ENCODE measurements at regions not wholly inside any gene's neighbourhood (a gene's known extent, or its start where the extent isn't known, plus 50 kb on each side); places are given as distances from the start of the nearest gene placed in this dataset.

DNA sequence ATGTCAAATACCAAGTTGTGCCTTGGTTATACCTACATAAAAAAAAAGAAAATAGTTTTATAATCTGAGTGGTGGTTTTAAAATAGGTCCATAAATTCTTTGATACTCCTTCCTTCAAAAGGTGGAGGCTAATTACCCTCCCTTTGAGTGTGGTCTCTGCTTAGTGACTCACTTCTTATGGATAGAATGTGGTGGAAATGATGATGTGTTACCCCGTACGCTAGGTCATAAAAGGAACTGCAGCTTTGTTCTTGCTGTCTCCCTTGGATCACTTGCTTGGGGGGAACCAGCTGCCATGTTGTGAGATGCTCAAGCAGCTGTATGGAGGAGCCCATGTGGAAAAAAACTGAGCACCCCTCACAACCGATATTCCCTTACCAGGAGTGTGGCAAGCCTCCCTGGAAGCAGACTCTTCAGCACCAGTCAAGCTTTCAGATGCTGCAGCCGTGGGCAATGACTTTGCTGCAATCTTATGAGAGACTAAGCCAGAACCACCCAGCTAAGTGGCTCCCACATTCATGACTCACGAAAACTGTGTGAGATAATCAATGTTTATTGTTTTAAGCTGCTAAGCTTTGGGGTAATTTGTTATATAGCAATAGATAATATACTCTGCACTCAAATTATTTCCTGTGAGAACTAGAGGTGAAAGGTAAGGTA lies 195.0 kb upstream of the GATB start:
- peak overlapping the region; percentile 82 for H3K27ac ChIP-seq (ENCODE audit: low read depth, low read length, severe bottlenecking)
- no peaks in the 10 kb centered on the region for H3K9me3 ChIP-seq (ENCODE audit: control insufficient read depth, low read length)
- no peak overlapping the region for H3K4me3 ChIP-seq (ENCODE audit: extremely low read depth, insufficient read depth, low read length, poor library complexity, severe bottlenecking)
- WGBS, 2 experiments (ENCODE audit: insufficient coverage in 2 of 2): 94 to 100% methylated on average over 2 of the region's 5 CpGs
- no peaks in the 10 kb centered on the region for H3K36me3 ChIP-seq (ENCODE audit: control insufficient read depth, insufficient read depth, low read length)
- peaks cover 12% of the 10 kb centered on the region for H3K4me1 ChIP-seq (ENCODE audit: control insufficient read depth, insufficient read depth, low read length, poor library complexity, severe bottlenecking)

DNA sequence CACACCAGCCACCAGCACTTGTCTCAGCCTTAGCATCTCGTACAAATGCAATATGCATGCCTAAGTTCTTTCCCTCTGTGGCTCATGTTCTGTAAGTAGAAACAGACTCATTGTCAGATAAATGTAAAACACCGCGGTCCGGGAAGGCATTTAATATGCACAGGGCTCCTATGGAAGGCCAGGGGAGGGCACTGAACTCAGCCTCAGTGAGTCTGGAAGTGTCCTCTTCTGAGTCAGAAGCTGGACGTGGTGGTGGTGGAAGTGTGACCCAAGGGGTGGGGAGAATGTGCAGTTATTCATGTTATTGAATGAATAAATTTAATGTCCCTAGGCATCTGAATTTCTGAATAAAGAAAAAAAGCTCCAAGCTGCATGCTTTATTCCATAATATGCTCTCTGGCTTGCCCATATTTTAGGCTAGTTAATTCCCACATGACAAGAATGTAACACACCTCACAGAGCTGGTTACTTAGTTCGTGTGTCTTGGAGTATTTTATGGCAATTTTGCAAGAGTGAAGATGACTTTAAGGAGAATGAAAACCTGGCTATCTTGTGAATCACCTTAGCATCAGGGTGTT lies 193.1 kb upstream of the GATB start:
- H3K36me3 ChIP-seq (ENCODE audit: control insufficient read depth, insufficient read depth, low read length): no peaks in the 10 kb centered on the region
- 88 to 96% methylated on average over 3 to 5 of the region's 6 CpGs for WGBS, 2 experiments (ENCODE audit: insufficient coverage in 2 of 2)
- no peaks in the 10 kb centered on the region for H3K9me3 ChIP-seq (ENCODE audit: control insufficient read depth, low read length)
- no peak overlapping the region for H3K4me3 ChIP-seq (ENCODE audit: extremely low read depth, insufficient read depth, low read length, poor library complexity, severe bottlenecking)
- H3K4me1 ChIP-seq (ENCODE audit: control insufficient read depth, insufficient read depth, low read length, poor library complexity, severe bottlenecking): peaks cover 12% of the 10 kb centered on the region
- no peak overlapping the region for H3K27ac ChIP-seq (ENCODE audit: low read depth, low read length, severe bottlenecking)

DNA sequence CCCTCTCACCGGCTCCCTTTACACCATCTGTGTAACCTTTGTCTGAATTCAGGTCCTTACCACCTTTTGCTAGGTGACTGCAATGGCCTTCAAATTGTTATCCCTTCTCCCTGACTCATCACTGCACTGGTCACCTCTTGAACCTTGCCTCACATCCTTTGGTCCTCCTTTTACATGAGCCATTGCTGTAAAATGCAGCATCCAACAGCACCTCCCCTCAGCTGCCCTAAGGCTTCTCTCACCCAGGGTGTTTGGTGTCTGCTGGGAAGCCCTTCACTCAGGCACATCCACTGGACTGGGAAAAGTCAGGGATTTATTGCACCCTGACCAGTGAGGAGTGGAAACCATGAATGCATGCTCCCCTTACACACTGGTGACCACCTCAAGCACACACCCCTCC lies 192.5 kb upstream of the GATB start:
- no peak overlapping the region for H3K4me3 ChIP-seq (ENCODE audit: extremely low read depth, insufficient read depth, low read length, poor library complexity, severe bottlenecking)
- WGBS, 2 experiments (ENCODE audit: insufficient coverage in 2 of 2): 93 to 100% methylated on average over 1 of the region's 1 CpG

DNA sequence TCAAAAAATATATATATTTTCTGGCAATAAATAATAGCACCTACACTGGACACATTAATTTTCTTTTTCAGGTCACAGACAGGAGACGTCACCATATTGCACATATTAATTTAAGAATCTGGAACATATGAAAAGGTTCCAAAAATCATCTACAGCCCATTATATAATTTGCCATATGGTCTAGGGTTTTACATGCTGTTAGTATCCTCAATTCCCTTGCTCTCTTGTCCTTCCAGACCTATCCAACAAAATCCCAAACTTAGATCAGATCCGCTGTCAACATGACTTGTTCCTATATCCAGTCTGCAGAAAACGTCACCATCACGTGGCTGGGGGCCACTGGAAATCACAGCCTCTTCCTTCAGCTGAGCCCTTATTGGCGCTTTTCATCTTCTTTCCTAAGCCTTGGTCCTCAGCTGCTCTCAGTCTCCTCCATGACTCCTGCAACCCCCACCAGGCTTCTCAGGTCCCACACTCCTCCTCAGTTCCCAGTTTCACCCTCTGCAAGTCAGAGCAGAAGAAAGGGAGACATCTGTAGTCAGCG lies 192.0 kb upstream of the GATB start:
- Histone ChIP-seq H3K4me3 (ENCODE audit: extremely low read depth, insufficient read depth, low read length, poor library complexity, severe bottlenecking) (no peak overlapping the region), H3K4me1 (ENCODE audit: control insufficient read depth, insufficient read depth, low read length, poor library complexity, severe bottlenecking) (peaks cover 12% of the 10 kb centered on the region), H3K36me3 (ENCODE audit: control insufficient read depth, insufficient read depth, low read length) (no peaks in the 10 kb centered on the region), H3K27ac (ENCODE audit: low read depth, low read length, severe bottlenecking) (no peak overlapping the region), H3K9me3 (ENCODE audit: control insufficient read depth, low read length) (no peaks in the 10 kb centered on the region)
- WGBS, 2 experiments (ENCODE audit: insufficient coverage in 2 of 2): 91 to 94% methylated on average over 5 of the region's 6 CpGs

More for the DNA sequence above, 192.5 kb upstream of the GATB start:
- Histone ChIP-seq H3K4me1 (ENCODE audit: control insufficient read depth, insufficient read depth, low read length, poor library complexity, severe bottlenecking) (peaks cover 12% of the 10 kb centered on the region), H3K9me3 (ENCODE audit: control insufficient read depth, low read length) (no peaks in the 10 kb centered on the region), H3K27ac (ENCODE audit: low read depth, low read length, severe bottlenecking) (no peak overlapping the region), H3K36me3 (ENCODE audit: control insufficient read depth, insufficient read depth, low read length) (no peaks in the 10 kb centered on the region)

DNA sequence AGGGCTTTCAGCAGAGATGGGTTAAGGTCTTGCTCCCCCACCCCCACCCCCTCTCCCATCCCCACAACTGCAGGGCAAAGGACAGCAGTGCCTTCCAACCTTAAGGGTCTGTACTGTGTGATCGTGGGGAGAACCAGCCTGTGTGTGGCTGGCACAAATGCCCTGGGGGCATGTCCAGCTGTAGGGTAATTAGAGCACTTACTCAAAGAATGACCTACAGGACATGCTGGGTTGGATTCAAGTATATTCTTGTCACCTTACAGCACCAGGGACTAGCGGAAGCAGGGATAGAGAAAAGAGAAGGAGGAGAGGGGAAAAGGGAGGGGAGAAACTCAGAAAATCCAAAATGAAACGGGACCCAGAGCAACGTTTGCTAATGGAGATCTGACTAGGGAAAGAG lies 191.3 kb upstream of the GATB start:
- 70 to 76% methylated on average over 3 of the region's 4 CpGs for WGBS, 2 experiments (ENCODE audit: insufficient coverage in 2 of 2)
- Histone ChIP-seq H3K36me3 (ENCODE audit: control insufficient read depth, insufficient read depth, low read length) (no peaks in the 10 kb centered on the region), H3K27ac (ENCODE audit: low read depth, low read length, severe bottlenecking) (no peak overlapping the region), H3K4me3 (ENCODE audit: extremely low read depth, insufficient read depth, low read length, poor library complexity, severe bottlenecking) (no peak overlapping the region), H3K4me1 (ENCODE audit: control insufficient read depth, insufficient read depth, low read length, poor library complexity, severe bottlenecking) (peaks cover 8% of the 10 kb centered on the region), H3K9me3 (ENCODE audit: control insufficient read depth, low read length) (peaks cover 2% of the 10 kb centered on the region)

DNA sequence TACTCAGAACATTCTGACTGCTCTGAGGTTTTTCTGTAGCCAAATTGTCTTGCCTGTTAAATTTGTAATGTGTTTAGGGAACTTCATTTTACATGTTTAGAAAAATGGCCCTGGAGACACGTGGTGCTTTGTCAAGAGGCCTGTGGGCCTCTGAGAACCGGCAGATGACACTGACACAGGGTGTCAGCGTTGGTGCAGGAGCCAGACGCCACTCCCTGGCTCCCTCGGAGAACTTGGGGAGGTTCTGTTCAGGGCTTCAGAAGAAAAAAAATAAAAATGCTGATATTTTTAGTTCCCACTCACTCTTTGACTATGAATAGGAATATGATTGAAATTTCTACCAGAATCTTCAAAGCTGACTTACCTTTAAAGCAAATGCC lies 190.9 kb upstream of the GATB start:
- Histone ChIP-seq H3K9me3 (ENCODE audit: control insufficient read depth, low read length) (peaks cover 7% of the 10 kb centered on the region), H3K27ac (ENCODE audit: low read depth, low read length, severe bottlenecking) (no peak overlapping the region), H3K4me3 (ENCODE audit: extremely low read depth, insufficient read depth, low read length, poor library complexity, severe bottlenecking) (no peak overlapping the region), H3K36me3 (ENCODE audit: control insufficient read depth, insufficient read depth, low read length) (no peaks in the 10 kb centered on the region), H3K4me1 (ENCODE audit: control insufficient read depth, insufficient read depth, low read length, poor library complexity, severe bottlenecking) (peaks cover 5% of the 10 kb centered on the region)
- WGBS, 2 experiments (ENCODE audit: insufficient coverage in 2 of 2): 74 to 89% methylated on average over 2 to 4 of the region's 5 CpGs

DNA sequence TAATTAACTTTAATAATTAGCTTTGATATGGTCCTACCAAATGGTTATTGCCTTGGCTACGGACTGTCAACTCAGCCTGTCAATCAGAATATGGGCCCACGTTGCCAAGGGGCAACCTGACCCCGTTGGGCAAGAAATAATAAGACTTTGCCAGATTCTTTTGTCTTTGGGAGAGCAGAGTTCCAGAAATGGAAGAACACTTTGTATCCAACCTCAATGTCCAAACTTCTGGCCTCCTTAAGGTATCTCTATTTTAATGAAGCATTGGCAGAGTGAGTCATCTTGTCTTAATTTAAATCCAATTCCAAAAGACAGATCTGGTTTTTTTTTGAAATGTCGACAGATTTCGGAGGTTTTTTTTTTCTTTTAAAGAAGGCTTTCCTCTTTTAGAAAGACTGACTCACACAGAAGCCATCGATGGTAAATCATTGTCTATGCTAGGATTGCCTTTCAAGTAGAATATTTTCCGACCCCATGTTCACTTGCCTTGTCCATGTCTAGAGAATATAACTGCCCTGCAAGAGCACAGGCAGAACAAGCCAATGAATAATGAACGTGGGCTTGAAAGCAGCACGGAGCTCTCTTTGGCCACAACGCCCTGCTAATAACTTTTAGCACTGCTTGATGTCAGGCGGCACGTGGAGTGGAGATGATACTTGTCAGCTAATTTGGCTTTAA lies 190.3 kb upstream of the GATB start:
- WGBS, 2 experiments (ENCODE audit: insufficient coverage in 2 of 2): 88 to 99% methylated on average over 8 to 9 of the region's 12 CpGs
- H3K36me3 ChIP-seq (ENCODE audit: control insufficient read depth, insufficient read depth, low read length): no peaks in the 10 kb centered on the region
- peaks cover 9% of the 10 kb centered on the region for H3K9me3 ChIP-seq (ENCODE audit: control insufficient read depth, low read length)
- no peak overlapping the region for H3K4me3 ChIP-seq (ENCODE audit: extremely low read depth, insufficient read depth, low read length, poor library complexity, severe bottlenecking)
- no peak overlapping the region for H3K27ac ChIP-seq (ENCODE audit: low read depth, low read length, severe bottlenecking)
- peaks cover under 1% of the 10 kb centered on the region for H3K4me1 ChIP-seq (ENCODE audit: control insufficient read depth, insufficient read depth, low read length, poor library complexity, severe bottlenecking)

DNA sequence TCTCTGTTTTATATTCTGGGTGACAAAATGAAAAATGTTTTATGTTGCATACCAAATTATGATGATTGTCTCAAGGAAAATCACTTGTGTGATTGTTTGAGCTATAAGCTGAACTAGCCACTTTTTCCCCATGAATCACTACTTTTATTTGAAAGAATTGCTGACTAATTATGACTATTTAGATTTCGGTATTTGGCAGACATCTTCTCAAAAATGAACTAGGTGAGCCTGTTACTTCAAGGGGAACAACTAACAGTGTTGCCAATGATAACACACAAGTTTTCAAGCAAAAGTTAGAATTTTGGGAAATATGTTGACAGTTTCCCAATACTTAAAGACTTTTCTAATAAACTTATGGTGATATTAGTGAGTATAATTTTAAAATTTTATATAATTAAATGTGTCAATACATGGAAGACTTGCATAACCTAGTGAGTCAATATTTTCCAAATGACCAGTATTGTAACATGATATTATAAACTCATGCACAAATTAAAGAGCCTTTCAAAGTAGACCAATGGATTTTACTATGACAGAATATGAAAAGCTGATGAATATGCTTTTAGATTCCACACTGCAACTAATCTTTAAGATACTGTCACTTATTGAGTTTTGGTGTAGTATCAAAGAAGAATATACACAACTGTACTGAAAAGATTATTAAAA lies 187.7 kb upstream of the GATB start:
- Histone ChIP-seq H3K36me3 (ENCODE audit: control insufficient read depth, insufficient read depth, low read length) (no peaks in the 10 kb centered on the region), H3K4me1 (ENCODE audit: control insufficient read depth, insufficient read depth, low read length, poor library complexity, severe bottlenecking) (no peaks in the 10 kb centered on the region), H3K4me3 (ENCODE audit: extremely low read depth, insufficient read depth, low read length, poor library complexity, severe bottlenecking) (no peak overlapping the region), H3K27ac (ENCODE audit: low read depth, low read length, severe bottlenecking) (no peak overlapping the region), H3K9me3 (ENCODE audit: control insufficient read depth, low read length) (peaks cover 15% of the 10 kb centered on the region)
- WGBS, 2 experiments (ENCODE audit: insufficient coverage in 2 of 2): no CpG with 5 or more reads among the region's 1 CpG

DNA sequence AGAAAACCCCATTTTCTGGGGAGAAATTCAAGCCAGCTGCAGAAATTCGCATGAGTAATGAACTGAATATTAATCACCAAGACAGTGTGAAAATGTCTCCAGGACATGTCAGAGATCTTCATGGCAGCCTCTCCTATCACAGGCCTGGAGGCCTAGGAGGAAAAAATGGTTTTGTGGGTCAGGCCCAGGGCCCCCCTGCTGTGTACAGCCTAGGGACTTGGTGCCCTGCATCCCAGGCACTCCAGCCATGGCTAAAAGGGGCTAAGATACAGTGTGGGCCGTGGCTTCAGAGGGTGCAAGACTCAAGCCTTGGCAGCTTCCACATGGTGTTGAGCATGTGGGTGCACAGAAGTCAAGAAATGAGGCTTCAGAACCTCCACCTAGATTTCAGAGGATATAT lies 185.9 kb upstream of the GATB start:
- WGBS, 2 experiments (ENCODE audit: insufficient coverage in 2 of 2): 88 to 90% methylated on average over 2 of the region's 2 CpGs

DNA sequence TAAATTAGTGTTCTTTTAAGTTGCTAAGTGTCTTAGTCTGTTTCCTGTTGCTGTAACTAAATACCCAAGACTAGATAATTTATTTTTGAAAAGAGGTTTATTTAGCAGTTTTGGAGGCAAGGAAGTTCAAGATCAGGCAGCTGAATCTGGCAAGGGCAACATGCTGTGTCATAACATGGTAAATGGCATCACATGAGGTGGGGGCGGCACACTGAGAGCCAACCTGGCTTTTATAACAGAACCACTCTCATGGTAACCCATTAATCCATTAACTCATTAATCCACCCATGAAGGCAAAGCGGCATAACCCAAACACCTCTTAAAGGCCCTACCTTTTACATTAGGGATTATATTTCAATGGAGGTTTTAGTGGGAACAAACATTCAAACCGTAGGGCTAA lies 182.2 kb upstream of the GATB start:
- no peaks in the 10 kb centered on the region for H3K4me1 ChIP-seq (ENCODE audit: control insufficient read depth, insufficient read depth, low read length, poor library complexity, severe bottlenecking)
- no peak overlapping the region for H3K4me3 ChIP-seq (ENCODE audit: extremely low read depth, insufficient read depth, low read length, poor library complexity, severe bottlenecking)
- H3K27ac ChIP-seq (ENCODE audit: low read depth, low read length, severe bottlenecking): no peak overlapping the region
- no peaks in the 10 kb centered on the region for H3K36me3 ChIP-seq (ENCODE audit: control insufficient read depth, insufficient read depth, low read length)
- H3K9me3 ChIP-seq (ENCODE audit: control insufficient read depth, low read length): peaks cover 15% of the 10 kb centered on the region
- WGBS, 2 experiments (ENCODE audit: insufficient coverage in 2 of 2): no CpG with 5 or more reads among the region's 3 CpGs

More for the DNA sequence above, 185.9 kb upstream of the GATB start:
- Histone ChIP-seq H3K36me3 (ENCODE audit: control insufficient read depth, insufficient read depth, low read length) (no peaks in the 10 kb centered on the region), H3K4me3 (ENCODE audit: extremely low read depth, insufficient read depth, low read length, poor library complexity, severe bottlenecking) (no peak overlapping the region), H3K27ac (ENCODE audit: low read depth, low read length, severe bottlenecking) (no peak overlapping the region), H3K4me1 (ENCODE audit: control insufficient read depth, insufficient read depth, low read length, poor library complexity, severe bottlenecking) (no peaks in the 10 kb centered on the region), H3K9me3 (ENCODE audit: control insufficient read depth, low read length) (peaks cover 15% of the 10 kb centered on the region)
